ENCODE measurements at regions not wholly inside any gene's neighbourhood (a gene's known extent, or its start where the extent isn't known, plus 50 kb on each side); places are given as distances from the start of the nearest gene placed in this dataset.

- H2AFZ ChIP-seq (ENCODE audit: low read depth, low read length, poor library complexity, severe bottlenecking): no peak overlapping the region
- H3K9me3 ChIP-seq (ENCODE audit: control insufficient read depth in 1 of 2, insufficient read depth in 1 of 2, low read depth in 1 of 2, low read length in 2 of 2): no peaks in the 10 kb centered on the region
- no peaks in the 10 kb centered on the region for H3K27me3 ChIP-seq (ENCODE audit: insufficient read depth, low read length)
- H3K9ac ChIP-seq (ENCODE audit: low read length): no peak overlapping the region
- DNase-seq (ENCODE audit: low read depth, low spot score) (no peak), ATAC-seq (no peak)
- H3K79me2 ChIP-seq (ENCODE audit: insufficient read depth, low read length): no peaks in the 10 kb centered on the region
- H3K9me2 ChIP-seq (ENCODE audit: insufficient read depth): no peaks in the 10 kb centered on the region
- no peak overlapping the region for H3K27ac ChIP-seq (ENCODE audit: low read depth, low read length)
- ChIA-PET POLR2A (interaction anchor here (1.2 kb wide), 1 partner anchor 9 kb away, joined by 3 read pairs; no protein-coding TSS in a partner anchor), RAD21 (ENCODE audit: low non-redundant PET in 1 of 2, low total read pairs in 2 of 2, uncharacterized antibody in 2 of 2, unreplicated experiment in 2 of 2) (no interaction called here), CTCF (no interaction called here)
- intact Hi-C loops (cut with micrococcal nuclease): no loop called here
- H3K36me3 ChIP-seq (ENCODE audit: control insufficient read depth in 1 of 2, insufficient read depth in 2 of 2, low read length in 2 of 2): no peaks in the 10 kb centered on the region
- no TSS peak for BruUV-seq (replicated peaks)
- H4K20me1 ChIP-seq (ENCODE audit: insufficient read depth): no peaks in the 10 kb centered on the region
- H3K4me3 ChIP-seq (replicated peaks in 1 of 2; ENCODE audit: low read depth in 1 of 2, low read length in 2 of 2): no peak overlapping the region
- no peaks in the 10 kb centered on the region for H3K4me1 ChIP-seq (ENCODE audit: control insufficient read depth in 1 of 2, insufficient read depth in 2 of 2, low read length in 2 of 2)
- TF ChIP-seq TCF7L2 (IDR thresholded peaks at IDR 0.05; ENCODE audit: borderline replicate concordance, extremely low read depth, insufficient read depth, insufficient read length): no peak
- TF ChIP-seq RAD21 (IDR thresholded peaks at IDR 0.05; ENCODE audit: low read depth): no peak
- no peak for TF ChIP-seq YY1 (IDR thresholded peaks at IDR 0.05; ENCODE audit: extremely low read depth, insufficient replicate concordance, low read depth, low read length)
- no peak for TF ChIP-seq POLR2A (IDR thresholded peaks at IDR 0.05; ENCODE audit: borderline replicate concordance, extremely low read depth, insufficient read depth, insufficient read length)
- no peak for TF ChIP-seq FOSL1 (IDR thresholded peaks at IDR 0.05; ENCODE audit: low read depth)
- TF ChIP-seq ATF3 (IDR thresholded peaks at IDR 0.05): no peak
- TF ChIP-seq SRF (IDR thresholded peaks at IDR 0.05; ENCODE audit: low read depth): no peak
- TF ChIP-seq, protein P1, sequence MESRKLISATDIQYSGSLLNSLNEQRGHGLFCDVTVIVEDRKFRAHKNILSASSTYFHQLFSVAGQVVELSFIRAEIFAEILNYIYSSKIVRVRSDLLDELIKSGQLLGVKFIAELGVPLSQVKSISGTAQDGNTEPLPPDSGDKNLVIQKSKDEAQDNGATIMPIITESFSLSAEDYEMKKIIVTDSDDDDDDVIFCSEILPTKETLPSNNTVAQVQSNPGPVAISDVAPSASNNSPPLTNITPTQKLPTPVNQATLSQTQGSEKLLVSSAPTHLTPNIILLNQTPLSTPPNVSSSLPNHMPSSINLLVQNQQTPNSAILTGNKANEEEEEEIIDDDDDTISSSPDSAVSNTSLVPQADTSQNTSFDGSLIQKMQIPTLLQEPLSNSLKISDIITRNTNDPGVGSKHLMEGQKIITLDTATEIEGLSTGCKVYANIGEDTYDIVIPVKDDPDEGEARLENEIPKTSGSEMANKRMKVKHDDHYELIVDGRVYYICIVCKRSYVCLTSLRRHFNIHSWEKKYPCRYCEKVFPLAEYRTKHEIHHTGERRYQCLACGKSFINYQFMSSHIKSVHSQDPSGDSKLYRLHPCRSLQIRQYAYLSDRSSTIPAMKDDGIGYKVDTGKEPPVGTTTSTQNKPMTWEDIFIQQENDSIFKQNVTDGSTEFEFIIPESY (IDR thresholded peaks at IDR 0.05; ENCODE audit: extremely low read depth, insufficient replicate concordance, low read length): no peak
- no peak for TF ChIP-seq SP1 (IDR thresholded peaks at IDR 0.05; ENCODE audit: low read depth)
- TF ChIP-seq, protein P2, sequence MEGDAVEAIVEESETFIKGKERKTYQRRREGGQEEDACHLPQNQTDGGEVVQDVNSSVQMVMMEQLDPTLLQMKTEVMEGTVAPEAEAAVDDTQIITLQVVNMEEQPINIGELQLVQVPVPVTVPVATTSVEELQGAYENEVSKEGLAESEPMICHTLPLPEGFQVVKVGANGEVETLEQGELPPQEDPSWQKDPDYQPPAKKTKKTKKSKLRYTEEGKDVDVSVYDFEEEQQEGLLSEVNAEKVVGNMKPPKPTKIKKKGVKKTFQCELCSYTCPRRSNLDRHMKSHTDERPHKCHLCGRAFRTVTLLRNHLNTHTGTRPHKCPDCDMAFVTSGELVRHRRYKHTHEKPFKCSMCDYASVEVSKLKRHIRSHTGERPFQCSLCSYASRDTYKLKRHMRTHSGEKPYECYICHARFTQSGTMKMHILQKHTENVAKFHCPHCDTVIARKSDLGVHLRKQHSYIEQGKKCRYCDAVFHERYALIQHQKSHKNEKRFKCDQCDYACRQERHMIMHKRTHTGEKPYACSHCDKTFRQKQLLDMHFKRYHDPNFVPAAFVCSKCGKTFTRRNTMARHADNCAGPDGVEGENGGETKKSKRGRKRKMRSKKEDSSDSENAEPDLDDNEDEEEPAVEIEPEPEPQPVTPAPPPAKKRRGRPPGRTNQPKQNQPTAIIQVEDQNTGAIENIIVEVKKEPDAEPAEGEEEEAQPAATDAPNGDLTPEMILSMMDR (IDR thresholded peaks at IDR 0.05 in 2 of 3, conservative IDR thresholded peaks at IDR 0.05 in 1 of 3; ENCODE audit: borderline replicate concordance in 1 of 3, insufficient read depth in 1 of 3, low read depth in 2 of 3, low read length in 2 of 3): no peak
- TF ChIP-seq EZH2phosphoT487 (IDR thresholded peaks at IDR 0.05; ENCODE audit: borderline replicate concordance): no peak
- TF ChIP-seq, protein P3, sequence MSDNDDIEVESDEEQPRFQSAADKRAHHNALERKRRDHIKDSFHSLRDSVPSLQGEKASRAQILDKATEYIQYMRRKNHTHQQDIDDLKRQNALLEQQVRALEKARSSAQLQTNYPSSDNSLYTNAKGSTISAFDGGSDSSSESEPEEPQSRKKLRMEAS (IDR thresholded peaks at IDR 0.05): no peak
- H3K4me2 ChIP-seq (ENCODE audit: low read length): no peak overlapping the region
Measured at GRCh38 chr12:32027684-32028365, 68.6 kb downstream of the RESF1 start.
